ENCODE measurements at regions not wholly inside any gene's neighbourhood (a gene's known extent, or its start where the extent isn't known, plus 50 kb on each side); places are given as distances from the start of the nearest gene placed in this dataset.
"Not testable (repeated sequence)": the region's sequence is repeated elsewhere in the genome, so short reads cannot be mapped to it uniquely, and the experiment has no call there.

GRCh38 chr1:104163912-104164476 is 414.3 kb downstream of the AMY1C start:
- DNase-seq (ENCODE audit: low spot score), result no peak

DNA sequence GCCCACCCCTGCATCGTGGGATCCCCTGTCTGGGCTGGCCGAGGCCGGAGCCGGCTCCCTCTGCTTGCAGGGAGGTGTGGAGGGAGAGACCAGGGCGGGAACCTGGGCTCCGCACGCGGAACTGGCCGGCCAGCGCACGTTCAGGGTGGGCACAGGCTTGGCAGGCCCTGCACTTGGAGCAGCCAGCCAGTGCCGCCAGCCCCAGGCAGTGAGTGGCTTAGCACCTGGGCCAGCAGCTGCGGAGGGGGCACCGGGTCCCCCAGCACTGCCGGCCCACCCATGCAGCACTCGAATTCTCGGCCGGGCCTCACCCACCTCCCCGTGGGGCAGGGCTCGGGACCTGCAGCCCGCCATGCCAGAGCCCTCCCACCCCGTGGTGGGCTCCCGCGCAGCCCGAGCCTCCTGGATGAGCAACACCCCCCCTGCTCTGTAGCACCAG is 422.6 kb downstream of the AMY1C start:
- no peak for DNase-seq (ENCODE audit: low spot score)

DNA sequence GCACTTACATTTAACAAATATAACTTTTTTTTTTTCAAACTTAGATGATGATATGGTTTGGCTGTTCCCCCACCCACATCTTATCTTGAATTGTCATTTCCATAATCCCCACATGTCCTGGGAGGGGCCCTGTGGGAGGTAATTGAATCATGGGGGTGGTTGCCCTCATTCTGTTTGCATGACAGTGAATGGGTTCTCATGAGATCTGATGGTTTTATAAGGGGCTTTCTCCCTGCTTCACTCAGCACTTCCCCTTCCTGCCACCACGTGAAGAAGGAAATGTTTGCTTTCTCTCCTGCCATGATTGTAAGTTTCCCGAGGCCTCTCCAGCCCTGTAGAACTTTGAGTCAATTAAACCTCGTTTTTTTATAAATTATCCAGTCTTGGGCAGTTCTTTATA is 432.6 kb downstream of the AMY1C start:
- no peak for DNase-seq (ENCODE audit: low spot score)

DNA sequence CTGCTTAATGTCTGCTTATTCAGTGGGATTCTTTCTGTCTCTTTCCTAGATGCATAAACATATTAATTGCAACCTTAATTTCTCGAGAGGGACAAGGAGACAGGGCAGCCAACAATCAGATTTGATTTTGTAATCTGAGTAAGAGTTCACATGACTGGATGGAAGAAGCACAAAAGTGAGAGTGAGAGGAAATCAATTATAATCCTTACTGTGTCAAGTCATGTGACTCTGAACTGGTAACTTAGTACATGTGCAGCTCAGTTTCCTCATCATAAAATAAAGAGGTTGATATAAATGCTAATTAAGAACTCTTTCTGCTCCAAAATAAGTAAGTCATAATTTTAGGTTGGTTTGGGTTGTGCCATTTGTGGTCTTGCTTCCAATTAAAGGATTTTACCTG is 439.5 kb downstream of the AMY1C start:
- DNase-seq (ENCODE audit: low spot score), result no peak

DNA sequence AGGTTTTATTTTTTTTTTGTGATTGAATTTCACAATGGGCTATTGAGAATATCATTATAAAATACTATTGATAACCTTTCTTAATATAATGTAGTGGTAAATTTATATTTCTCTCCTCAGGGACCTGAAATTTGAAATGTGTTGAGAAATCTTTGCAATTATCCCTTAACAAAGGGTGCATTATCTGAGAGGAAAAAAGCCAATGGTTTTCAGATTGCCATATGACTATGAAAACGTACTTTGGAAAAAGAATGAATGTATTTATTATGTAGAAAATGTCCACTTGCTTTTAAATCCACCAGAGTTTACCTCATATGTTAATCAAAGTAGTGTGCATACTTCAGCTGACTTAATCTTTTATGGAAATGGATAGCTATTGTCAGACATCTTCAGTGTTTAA is 441.1 kb downstream of the AMY1C start:
- no peak for DNase-seq (ENCODE audit: low spot score)

- DNase-seq (ENCODE audit: low spot score), result peak; percentile 41
These were observed 445.7 kb downstream of the AMY1C start for GRCh38 chr1:104195395-104195794.

- DNase-seq (ENCODE audit: low spot score), result no peak
These were observed 446.4 kb downstream of the AMY1C start for GRCh38 chr1:104196136-104196535.

DNA sequence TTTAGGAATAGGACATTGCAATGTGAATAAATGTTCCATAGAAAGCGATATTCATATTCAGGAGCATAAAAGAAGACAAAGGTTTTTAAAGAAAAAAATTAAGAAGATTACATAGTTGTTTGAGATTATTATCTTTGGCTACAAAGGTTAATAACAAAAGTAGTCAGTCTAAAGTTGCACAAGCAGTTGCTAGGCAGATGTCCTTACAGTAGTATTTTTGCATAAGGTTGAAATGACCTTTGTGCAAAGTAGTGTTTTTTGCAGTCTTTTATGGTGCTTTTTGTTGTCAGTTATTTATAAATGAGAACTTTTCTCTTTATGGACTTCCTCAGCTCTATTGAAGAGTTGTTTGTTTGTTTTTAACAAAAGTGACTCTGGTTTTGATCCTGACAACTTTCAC is 447.8 kb downstream of the AMY1C start:
- DNase-seq (ENCODE audit: low spot score), result no peak

GRCh38 chr1:104212239-104212638 is 462.5 kb downstream of the AMY1C start:
- DNase-seq (ENCODE audit: low spot score), result no peak

DNA sequence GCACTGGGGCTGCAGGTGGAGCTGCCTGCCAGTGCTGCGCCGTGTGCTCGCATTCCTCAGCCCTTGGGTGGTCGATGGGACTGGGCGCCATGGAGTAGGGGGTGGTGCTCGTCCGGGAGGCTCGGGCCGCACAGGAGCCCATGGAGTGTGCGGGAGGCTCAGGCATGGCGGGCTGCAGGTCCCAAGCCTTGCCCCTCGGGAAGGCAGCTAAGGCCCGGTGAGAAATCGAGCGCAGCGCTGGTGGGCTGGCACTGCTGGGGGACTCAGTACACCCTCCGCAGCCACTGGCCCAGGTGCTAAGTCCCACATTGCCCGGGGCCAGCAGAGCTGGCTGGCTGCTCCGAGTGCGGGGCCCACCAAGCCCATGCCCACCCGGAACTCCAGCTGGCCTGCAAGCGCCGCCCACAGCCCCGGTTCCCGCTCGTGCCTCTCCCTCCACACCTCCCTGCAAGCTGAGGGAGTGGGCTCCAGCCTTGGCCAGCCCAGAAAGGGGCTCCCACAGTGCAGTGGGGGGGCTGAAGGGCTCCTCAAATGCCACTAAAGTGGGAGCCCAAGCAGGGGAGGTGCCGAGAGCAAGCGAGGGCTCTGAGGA is 467.8 kb downstream of the AMY1C start:
- DNase-seq (ENCODE audit: low spot score), result not testable (repeated sequence)

GRCh38 chr1:104229860-104230259 is 480.2 kb downstream of the AMY1C start:
- DNase-seq (ENCODE audit: low spot score), result no peak

DNA sequence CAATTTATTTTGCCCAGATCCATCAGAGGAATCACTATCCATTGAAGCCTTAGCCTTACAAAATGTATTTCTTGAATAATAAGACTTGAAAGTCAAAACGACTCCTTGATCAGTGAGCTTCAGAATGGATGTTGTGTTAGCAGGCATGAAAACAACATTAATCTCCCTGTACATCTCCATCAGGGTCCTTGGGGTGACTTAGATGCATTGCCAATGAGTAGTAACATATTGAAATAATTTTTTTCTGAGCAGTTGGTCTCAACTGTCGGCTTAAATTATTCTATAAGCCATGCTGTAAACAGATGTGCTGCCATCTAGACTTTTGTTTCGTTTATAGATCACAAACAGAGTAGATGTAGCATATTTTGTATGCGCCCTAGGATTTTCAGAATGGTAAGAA is 482.0 kb downstream of the AMY1C start:
- DNase-seq (ENCODE audit: low spot score), result no peak

DNA sequence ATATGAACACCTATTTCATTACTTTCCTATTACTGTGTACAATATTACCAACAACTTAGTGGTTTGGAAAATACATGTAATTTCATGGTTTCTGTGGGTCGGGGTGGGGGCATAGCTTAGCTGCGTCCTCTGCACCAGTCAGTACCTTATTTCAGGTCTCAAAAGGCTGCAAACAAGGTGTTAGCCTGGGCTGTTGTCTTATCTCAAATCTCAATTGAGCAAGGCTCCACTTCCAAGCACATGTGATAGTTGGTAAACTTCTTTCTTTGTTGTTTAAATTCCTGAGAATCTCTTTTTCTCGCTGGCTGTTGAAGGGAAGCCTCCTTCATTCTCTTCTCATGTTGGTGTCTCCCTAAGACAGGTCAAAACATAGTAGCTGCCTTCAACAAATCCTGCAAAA is 485.4 kb downstream of the AMY1C start:
- DNase-seq (ENCODE audit: low spot score), result no peak

GRCh38 chr1:104238991-104239390 is 489.3 kb downstream of the AMY1C start:
- DNase-seq (ENCODE audit: low spot score), result peak; percentile 2

- DNase-seq (ENCODE audit: low spot score), result no peak
These were observed 498.7 kb downstream of the AMY1C start for GRCh38 chr1:104248385-104248784.

DNA sequence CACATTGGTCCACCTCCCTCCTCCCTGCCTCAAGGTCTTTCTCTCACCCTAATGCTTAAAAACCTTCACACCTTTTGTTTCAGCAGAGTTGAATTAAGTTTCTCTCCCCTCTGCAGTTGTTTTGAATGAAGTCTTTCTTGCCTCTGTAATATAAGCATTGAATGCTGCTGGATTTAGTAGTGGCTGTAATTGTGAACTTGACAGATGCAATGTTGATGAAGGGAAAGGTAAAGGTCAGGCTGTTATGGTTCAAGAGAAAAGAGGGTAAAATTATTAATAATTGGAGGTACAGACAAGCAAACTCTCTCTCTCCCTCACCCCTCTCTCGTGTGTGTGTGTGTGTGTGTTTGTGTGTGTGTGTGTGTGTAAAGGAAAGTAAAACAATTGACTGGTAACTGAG is 509.8 kb downstream of the AMY1C start:
- no peak for DNase-seq (ENCODE audit: low spot score)

- DNase-seq (ENCODE audit: low spot score), result not testable (repeated sequence)
These were observed 513.4 kb downstream of the AMY1C start for GRCh38 chr1:104263110-104263509.

DNA sequence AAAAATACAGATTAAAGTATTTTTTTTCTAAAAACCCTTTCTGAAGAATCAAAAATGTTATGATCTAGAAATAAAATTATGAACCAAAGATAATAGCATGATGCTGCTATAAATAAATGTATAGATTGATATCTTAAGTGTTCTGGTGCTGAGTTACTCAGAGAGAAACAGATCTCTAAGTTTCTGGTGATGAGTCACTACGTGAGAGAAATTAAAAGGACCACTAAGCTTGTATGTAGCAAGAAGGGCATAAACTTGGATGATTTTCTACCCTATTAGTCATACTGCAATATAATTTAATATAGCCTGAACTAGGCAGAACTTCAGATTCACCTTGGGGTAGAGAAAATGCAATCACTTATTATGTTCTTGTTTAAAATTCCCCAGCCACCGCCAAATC is 514.8 kb downstream of the AMY1C start:
- peak; percentile 10 for DNase-seq (ENCODE audit: low spot score)

DNA sequence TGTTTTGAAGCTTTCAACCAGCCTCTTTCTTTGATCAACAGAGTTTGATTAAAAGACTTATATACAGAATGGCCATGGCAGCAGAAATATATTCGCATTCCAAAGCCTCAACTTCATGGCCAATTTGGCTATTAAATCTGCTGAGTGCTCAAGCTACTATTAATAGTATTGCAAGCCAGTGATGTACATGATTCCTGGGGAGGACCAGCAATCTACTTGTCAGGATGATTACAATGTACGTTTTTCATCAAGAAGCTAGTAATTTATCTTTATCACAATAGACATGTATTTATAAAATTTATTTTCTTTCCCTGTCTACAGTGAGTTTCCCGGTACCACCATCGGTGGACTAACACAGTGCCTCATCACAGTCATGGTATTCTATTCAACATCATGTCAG is 515.5 kb downstream of the AMY1C start:
- no peak for DNase-seq (ENCODE audit: low spot score)

DNA sequence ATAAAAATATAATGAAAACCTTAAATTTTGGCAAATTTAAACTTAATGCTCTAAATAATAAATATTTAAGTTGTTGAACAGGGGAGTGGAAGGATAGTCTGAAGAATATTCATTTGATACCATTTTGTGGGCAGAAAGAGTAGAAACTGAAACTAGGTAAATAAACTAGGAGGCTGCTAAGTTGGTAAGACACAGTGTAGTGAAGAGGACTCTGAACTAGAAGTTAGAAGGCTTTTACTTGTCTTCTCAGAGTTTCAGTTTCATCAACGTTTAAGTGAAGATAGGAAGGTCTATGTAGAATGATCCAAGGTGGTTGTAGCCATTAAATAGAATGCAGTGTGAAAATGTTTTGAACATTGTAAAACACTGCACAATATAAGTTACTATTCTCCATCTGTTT is 516.9 kb downstream of the AMY1C start:
- DNase-seq (ENCODE audit: low spot score), result no peak

DNA sequence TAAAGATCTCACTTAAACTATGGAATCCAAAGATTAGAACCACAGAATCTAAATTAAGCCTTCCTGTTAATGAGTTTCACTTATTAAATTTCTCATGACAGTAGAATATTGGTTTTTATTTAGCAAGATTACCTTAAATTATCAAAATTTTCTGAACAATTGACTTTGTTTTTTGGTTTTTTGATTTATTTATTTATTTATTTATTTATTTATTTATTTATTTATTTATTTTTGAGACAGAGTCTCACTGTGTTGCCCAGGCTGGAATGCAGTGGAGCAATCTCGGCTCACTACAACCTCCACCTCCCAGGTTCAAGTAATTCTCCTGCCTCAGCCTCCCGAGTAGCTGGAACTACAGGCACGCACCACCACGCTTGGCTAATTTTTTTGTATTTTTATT is 538.6 kb downstream of the AMY1C start:
- not testable (repeated sequence) for DNase-seq (ENCODE audit: low spot score)

GRCh38 chr1:104291156-104291555 is 541.5 kb downstream of the AMY1C start:
- no peak for DNase-seq (ENCODE audit: low spot score)

DNA sequence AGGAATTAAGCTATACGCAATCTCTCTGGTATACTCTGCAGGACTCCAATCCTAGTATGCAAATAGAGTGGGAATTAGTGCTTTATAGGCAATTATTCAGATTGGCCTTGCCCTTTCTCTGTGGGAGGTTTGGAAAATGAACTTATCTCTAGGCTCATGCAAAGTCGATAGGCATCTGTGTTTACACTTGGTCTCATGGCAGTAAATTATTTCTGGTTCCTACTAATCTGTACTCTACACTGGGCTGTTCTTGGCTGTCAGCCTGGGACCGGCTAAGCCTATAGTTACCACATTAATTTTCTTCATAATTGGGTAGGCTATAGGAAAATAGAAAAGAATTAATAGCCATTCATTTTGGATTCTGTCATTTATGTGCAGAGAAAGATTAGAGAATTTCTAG is 544.6 kb downstream of the AMY1C start:
- DNase-seq (ENCODE audit: low spot score), result no peak

DNA sequence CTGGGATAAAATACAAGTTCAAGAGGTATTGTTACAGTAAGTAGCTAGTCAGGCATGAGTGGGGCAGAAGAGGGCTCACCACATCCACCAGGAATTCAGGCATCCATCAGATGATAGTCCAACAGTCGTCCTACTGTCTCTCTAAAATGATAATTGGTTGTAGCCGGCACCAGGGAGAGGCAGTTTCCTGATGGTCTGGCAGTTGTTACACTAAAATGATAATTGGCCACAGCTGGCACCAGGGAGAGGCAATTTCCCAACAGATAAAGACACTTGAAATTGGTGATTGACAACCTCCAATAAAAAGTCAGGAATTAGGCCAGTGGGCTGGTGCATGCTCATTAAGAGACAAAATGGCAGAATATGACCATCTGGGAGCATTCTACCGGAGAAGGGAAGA is 545.8 kb downstream of the AMY1C start:
- no peak for DNase-seq (ENCODE audit: low spot score)
